Stimulated activated CD4-positive, alpha-beta T cell treated with anti-CD3 and anti-CD28 coated beads, TNF-alpha, amount 100 ng/mL, for 4 hours (primary cell): ENCODE measurements at regions not wholly inside any gene's neighbourhood (a gene's known extent, or its start where the extent isn't known, plus 50 kb on each side); places are given as distances from the start of the nearest gene placed in this dataset.
"Not testable (repeated sequence)": the region's sequence is repeated elsewhere in the genome, so short reads cannot be mapped to it uniquely, and the experiment has no call there.

ENCODE experiments used
- DNase-seq, 3 experiments: peaks; one replicate each; pipeline ENCODE4 v3.0.0-alpha.2; 2020; ENCODE audit warnings: low read depth in 3 of 3

- DNase-seq: no peak
Observed at GRCh38 chr13:76014406-76015318, 378.5 kb downstream of the LMO7 start.

GRCh38 chr13:76012091-76012721, 376.1 kb downstream of the LMO7 start:
- no peak for DNase-seq

GRCh38 chr13:76009267-76009890, 373.2 kb downstream of the LMO7 start:
- DNase-seq: no peak

GRCh38 chr13:76004416-76004815, 368.3 kb downstream of the LMO7 start:
- DNase-seq: no peak

GRCh38 chr13:76000131-76000530, 364.0 kb downstream of the LMO7 start:
- DNase-seq: no peak

DNA sequence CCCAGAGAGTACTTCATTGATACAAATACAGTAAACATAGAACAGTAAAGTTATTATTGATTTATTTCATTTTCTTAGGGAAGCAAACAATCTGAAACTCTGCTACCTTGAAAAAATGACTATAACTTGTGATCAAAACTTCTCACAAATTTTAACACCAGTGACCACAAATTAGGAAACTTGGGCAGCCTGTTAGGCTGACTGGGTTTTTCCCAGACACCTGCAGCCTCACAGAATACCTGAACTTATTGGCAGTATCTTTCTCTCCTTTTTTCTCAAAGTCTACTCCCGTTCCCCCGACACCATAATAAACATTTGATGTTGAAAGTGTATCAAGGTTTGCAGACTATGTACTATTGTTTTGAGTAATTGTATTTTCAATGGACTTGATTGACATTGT, 360.5 kb downstream of the LMO7 start:
- DNase-seq: no peak

GRCh38 chr13:75995966-75996365, 359.8 kb downstream of the LMO7 start:
- DNase-seq: no peak

- DNase-seq: no peak
Observed at GRCh38 chr13:75993823-75994222, 357.7 kb downstream of the LMO7 start.

- no peak for DNase-seq
Observed at GRCh38 chr13:75993241-75993640, 357.1 kb downstream of the LMO7 start.

DNA sequence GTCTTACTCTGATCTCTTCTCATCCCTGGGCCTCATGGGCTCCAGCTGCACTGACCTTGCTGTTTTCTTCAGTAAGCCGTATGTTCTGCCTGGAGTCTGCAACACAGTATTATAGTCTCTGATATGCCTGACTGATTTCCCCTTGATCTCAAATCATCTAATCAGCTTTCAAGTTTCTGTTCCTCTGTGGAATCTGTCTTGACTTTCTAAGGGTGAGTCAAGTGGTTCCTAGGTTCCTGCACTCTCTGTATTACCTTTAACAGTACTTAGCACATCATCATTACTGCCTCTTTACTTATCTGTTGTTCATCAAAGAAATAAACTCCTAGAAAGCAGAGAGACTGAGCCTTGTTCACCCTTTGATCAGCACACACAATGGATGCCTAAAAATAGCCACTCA, 350.7 kb downstream of the LMO7 start:
- DNase-seq: no peak

DNA sequence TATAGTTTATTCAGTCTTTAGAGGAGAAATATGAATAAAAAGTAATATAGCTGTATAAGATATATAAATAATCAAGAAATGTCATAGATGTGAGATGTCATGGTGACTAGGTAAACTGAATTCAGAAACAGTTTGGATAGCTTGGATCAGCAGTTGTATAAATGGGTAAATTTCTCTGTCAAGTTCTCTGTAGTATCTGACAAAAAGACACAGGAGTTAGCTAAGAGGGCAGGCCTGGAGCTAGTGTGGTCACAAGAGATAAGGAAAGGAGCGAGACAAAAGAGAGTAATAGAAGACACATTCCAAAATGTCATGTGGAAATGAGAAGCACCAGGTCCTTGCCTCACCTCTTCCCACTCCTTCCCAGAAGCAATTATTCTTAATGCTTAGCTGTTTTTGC, 349.0 kb downstream of the LMO7 start:
- no peak for DNase-seq

DNA sequence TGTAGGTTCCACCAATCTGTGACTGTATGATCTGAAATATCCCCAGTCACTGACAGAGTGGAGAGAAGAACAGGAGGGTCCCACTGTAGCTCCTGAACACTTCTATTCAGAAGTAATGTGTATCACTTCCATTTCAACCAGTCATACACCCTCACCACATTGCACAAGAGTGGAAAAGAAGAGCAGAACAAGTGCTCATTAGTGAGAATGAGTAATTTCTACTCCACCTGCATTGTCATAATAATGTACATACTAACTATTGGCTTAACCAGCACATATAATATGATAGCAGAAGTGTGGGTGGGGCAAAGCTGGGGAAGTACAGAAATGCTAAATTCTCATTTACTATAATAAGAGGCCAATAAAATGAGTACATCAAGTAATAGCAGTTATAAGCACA, 342.7 kb downstream of the LMO7 start:
- no peak for DNase-seq

GRCh38 chr13:75968103-75968838, 332.1 kb downstream of the LMO7 start:
- no peak for DNase-seq

DNA sequence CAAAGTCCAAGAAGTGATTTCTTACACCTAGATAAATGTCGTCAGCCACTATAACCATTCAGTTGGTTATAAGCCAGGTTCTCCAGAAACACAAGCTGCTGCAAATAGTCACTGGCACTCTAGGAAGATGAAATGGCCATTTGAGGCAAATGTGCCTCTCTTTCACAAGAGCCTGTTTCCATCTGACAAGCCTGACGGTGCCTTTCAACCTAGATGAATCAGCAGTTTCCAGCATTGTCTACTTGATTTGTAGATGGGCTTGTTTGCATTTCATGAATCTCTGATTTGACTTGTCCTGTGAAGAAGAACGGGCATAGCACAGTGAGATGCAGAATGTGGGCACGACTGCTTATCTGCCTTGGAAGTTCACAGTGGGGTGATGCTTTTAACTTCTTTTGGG, 327.2 kb downstream of the LMO7 start:
- DNase-seq: no peak

DNA sequence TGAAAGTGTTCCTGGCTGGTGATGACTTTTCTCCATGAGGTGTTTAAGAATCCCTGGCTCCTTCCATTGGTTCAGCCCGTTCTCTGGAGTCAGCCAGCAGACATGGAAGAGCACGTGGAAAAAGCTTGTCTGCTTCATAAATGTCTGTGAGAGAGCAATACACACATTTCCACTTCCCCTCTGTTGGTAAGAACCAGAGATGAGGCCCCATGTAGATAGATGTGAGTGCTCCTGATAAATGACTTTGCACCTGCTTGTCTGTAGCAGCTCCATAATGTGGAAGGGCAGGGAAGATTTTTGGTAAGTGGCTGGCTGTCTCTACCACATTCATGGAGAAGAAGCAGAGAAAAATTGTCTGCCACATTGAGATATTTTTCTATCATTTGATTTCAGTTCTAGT, 325.8 kb downstream of the LMO7 start:
- no peak for DNase-seq

GRCh38 chr13:75960538-75960994, 324.4 kb downstream of the LMO7 start:
- DNase-seq: no peak

DNA sequence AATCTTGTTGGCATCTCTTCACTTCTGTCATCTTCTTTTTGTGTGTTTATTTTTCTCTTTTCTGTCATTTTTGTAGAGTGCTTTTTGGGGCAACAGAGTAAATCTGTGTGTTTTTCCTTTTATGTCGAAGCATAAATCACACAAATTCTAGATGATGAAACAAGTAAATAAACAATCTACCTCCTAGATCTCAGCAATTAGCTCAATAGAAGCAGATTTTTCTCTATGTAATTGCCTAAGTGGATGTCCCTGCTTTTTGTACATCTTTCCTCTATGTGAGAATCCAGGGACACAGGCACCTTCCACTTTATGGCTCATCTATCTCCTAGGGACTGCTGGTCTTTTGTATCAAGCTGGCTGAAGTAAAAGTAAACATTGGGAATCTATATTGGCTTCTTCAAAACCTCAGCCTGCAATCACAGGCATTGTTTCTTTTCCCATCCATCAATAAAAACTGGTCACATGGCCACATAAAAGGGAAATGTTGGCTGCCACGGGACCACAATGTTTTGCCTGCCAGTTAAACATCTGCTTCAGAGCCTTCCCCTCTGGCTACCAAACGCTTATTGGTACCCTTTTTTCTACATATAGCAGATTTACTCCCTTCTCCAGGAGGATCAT, 323.8 kb downstream of the LMO7 start:
- no peak for DNase-seq

DNA sequence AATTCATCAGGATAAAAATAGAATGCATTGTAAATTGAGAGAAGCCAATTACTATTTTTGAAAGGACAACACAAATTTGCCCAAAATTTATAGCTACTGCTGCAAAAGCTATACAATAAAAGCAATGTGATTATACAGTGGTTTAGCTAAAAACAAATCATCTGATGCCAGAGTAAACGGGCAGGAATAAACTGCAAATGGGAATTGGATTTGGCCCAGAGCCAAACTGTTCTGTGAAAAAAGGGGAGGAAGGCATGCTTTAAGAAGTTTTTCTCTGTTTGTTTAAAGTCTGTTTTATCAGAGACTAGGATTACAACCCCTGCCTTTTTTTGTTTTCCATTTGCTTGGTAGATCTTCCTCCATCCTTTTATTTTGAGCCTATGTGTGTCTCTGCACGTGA, 317.5 kb downstream of the LMO7 start:
- not testable (repeated sequence) for DNase-seq

- no peak for DNase-seq
Observed at GRCh38 chr13:75947448-75947847, 311.3 kb downstream of the LMO7 start.

GRCh38 chr13:75946536-75947284, 310.6 kb downstream of the LMO7 start:
- no peak for DNase-seq
